ENCODE measurements at regions not wholly inside any gene's neighbourhood (a gene's known extent, or its start where the extent isn't known, plus 50 kb on each side); places are given as distances from the start of the nearest gene placed in this dataset.

- Histone ChIP-seq H3K9me3 (replicated peaks in 1 of 2; ENCODE audit: control insufficient read depth in 2 of 2, insufficient read depth in 1 of 2, low read depth in 1 of 2, low read length in 2 of 2) (no peaks in the 10 kb centered on the region), H4K8ac (ENCODE audit: low read depth, low read length) (no peak overlapping the region), H3K4ac (ENCODE audit: low read length) (no peak overlapping the region), H2AFZ (ENCODE audit: low read length) (no peak overlapping the region), H3K14ac (ENCODE audit: low read length) (no peak overlapping the region), H3K27ac (replicated peaks; ENCODE audit: low read length) (no peak overlapping the region), H2BK12ac (ENCODE audit: low read length) (no peak overlapping the region), H3K79me1 (ENCODE audit: low read depth, low read length) (no peaks in the 10 kb centered on the region), H3K23ac (ENCODE audit: low read depth, low read length, poor library complexity) (no peak overlapping the region), H3K36me3 (replicated peaks in 1 of 2; ENCODE audit: control insufficient read depth in 2 of 2, insufficient read depth in 2 of 2, low read length in 2 of 2) (no peaks in the 10 kb centered on the region), H2BK15ac (ENCODE audit: low read length) (no peak overlapping the region), H3K9ac (ENCODE audit: low read depth, low read length, poor library complexity) (no peak overlapping the region), H3K4me1 (ENCODE audit: control insufficient read depth in 2 of 2, insufficient read depth in 1 of 2, low read depth in 1 of 2, low read length in 2 of 2) (no peaks in the 10 kb centered on the region), H2BK120ac (ENCODE audit: low read depth, low read length) (no peak overlapping the region), H4K91ac (ENCODE audit: low read depth, low read length, poor library complexity) (no peak overlapping the region), H2AK5ac (ENCODE audit: low read depth, low read length) (no peak overlapping the region), H2BK5ac (ENCODE audit: low read length) (no peak overlapping the region), H3K18ac (ENCODE audit: low read length) (no peak overlapping the region), H3K4me3 (ENCODE audit: low read length in 2 of 2) (no peak overlapping the region), H3K27me3 (ENCODE audit: control insufficient read depth in 3 of 3, insufficient read depth in 3 of 3, low read depth in 1 of 3, low read length in 3 of 3) (no peaks in the 10 kb centered on the region), H3K4me2 (ENCODE audit: insufficient read depth, low read length, poor library complexity, severe bottlenecking) (no peak overlapping the region)
- DNase-seq (ENCODE audit: low spot score): no peak
- no CpG with 5 or more reads among the region's 12 CpGs for WGBS, 2 donors (ENCODE audit: extremely low coverage in 2 of 2, insufficient read length in 2 of 2, insufficient replicate concordance in 1 of 2)
Observed at GRCh38 chr4:128384765-128385598, 97.4 kb upstream of the PGRMC2 start.

DNA sequence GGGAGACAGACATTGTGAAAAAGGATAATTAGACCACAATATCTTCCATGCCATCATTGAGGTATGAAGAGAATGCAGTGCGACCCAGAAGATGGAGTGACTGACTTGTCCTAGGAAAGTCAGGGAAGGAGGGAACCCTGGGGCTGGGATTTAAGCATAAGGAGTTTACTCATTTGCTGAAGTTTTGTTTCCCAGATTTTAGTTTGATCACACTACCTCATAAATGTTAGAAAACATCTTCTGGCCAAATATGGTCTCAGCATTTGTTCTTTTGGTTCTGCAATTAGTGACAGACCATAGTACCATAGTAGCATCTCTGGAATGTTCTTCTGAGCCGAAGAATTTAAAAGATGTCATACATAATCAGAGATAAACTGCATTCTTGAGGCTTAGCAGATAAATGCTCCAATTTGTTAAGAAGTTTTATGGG is 96.5 kb upstream of the PGRMC2 start:
- no peak overlapping the region for H2BK120ac ChIP-seq (ENCODE audit: low read depth, low read length)
- no peak overlapping the region for H2AK5ac ChIP-seq (ENCODE audit: low read depth, low read length)
- no peak overlapping the region for H2BK5ac ChIP-seq (ENCODE audit: low read length)
- H2AFZ ChIP-seq (ENCODE audit: low read length): no peak overlapping the region
- no peak overlapping the region for H3K4me2 ChIP-seq (ENCODE audit: insufficient read depth, low read length, poor library complexity, severe bottlenecking)
- no peak overlapping the region for H3K14ac ChIP-seq (ENCODE audit: low read length)
- no peak overlapping the region for H3K23ac ChIP-seq (ENCODE audit: low read depth, low read length, poor library complexity)
- no peak overlapping the region for H3K9ac ChIP-seq (ENCODE audit: low read depth, low read length, poor library complexity)
- H3K27ac ChIP-seq (replicated peaks; ENCODE audit: low read length): no peak overlapping the region
- no peaks in the 10 kb centered on the region for H3K27me3 ChIP-seq (ENCODE audit: control insufficient read depth in 3 of 3, insufficient read depth in 3 of 3, low read depth in 1 of 3, low read length in 3 of 3)
- H3K36me3 ChIP-seq (replicated peaks in 1 of 2; ENCODE audit: control insufficient read depth in 2 of 2, insufficient read depth in 2 of 2, low read length in 2 of 2): no peaks in the 10 kb centered on the region
- no peak for DNase-seq (ENCODE audit: low spot score)
- WGBS, 2 donors (ENCODE audit: extremely low coverage in 2 of 2, insufficient read length in 2 of 2, insufficient replicate concordance in 1 of 2): no CpG with 5 or more reads among the region's 2 CpGs
- H3K4me3 ChIP-seq (ENCODE audit: low read length in 2 of 2): no peak overlapping the region
- H3K4ac ChIP-seq (ENCODE audit: low read length): no peak overlapping the region
- no peak overlapping the region for H2BK12ac ChIP-seq (ENCODE audit: low read length)
- H3K18ac ChIP-seq (ENCODE audit: low read length): no peak overlapping the region
- H3K9me3 ChIP-seq (replicated peaks in 1 of 2; ENCODE audit: control insufficient read depth in 2 of 2, insufficient read depth in 1 of 2, low read depth in 1 of 2, low read length in 2 of 2): no peaks in the 10 kb centered on the region
- H4K91ac ChIP-seq (ENCODE audit: low read depth, low read length, poor library complexity): no peak overlapping the region
- no peak overlapping the region for H2BK15ac ChIP-seq (ENCODE audit: low read length)
- H4K8ac ChIP-seq (ENCODE audit: low read depth, low read length): no peak overlapping the region
- H3K4me1 ChIP-seq (ENCODE audit: control insufficient read depth in 2 of 2, insufficient read depth in 1 of 2, low read depth in 1 of 2, low read length in 2 of 2): no peaks in the 10 kb centered on the region
- H3K79me1 ChIP-seq (ENCODE audit: low read depth, low read length): no peaks in the 10 kb centered on the region

- Histone ChIP-seq H3K18ac (ENCODE audit: low read length) (no peak overlapping the region), H3K9me3 (replicated peaks in 1 of 2; ENCODE audit: control insufficient read depth in 2 of 2, insufficient read depth in 1 of 2, low read depth in 1 of 2, low read length in 2 of 2) (peaks cover 2 to 3% of the 10 kb centered on the region in 2 donors), H3K4ac (ENCODE audit: low read length) (no peak overlapping the region), H2BK5ac (ENCODE audit: low read length) (no peak overlapping the region), H2AFZ (ENCODE audit: low read length) (no peak overlapping the region), H2AK5ac (ENCODE audit: low read depth, low read length) (no peak overlapping the region), H3K79me1 (ENCODE audit: low read depth, low read length) (no peaks in the 10 kb centered on the region), H2BK15ac (ENCODE audit: low read length) (no peak overlapping the region), H3K36me3 (replicated peaks in 1 of 2; ENCODE audit: control insufficient read depth in 2 of 2, insufficient read depth in 2 of 2, low read length in 2 of 2) (no peaks in the 10 kb centered on the region), H3K4me1 (ENCODE audit: control insufficient read depth in 2 of 2, insufficient read depth in 1 of 2, low read depth in 1 of 2, low read length in 2 of 2) (no peaks in the 10 kb centered on the region), H4K91ac (ENCODE audit: low read depth, low read length, poor library complexity) (no peak overlapping the region), H3K27me3 (ENCODE audit: control insufficient read depth in 3 of 3, insufficient read depth in 3 of 3, low read depth in 1 of 3, low read length in 3 of 3) (no peaks in the 10 kb centered on the region), H3K4me3 (ENCODE audit: low read length in 2 of 2) (no peak overlapping the region), H3K9ac (ENCODE audit: low read depth, low read length, poor library complexity) (no peak overlapping the region), H3K14ac (ENCODE audit: low read length) (no peak overlapping the region), H2BK12ac (ENCODE audit: low read length) (no peak overlapping the region), H3K23ac (ENCODE audit: low read depth, low read length, poor library complexity) (no peak overlapping the region), H3K27ac (replicated peaks; ENCODE audit: low read length) (no peak overlapping the region), H2BK120ac (ENCODE audit: low read depth, low read length) (no peak overlapping the region), H4K8ac (ENCODE audit: low read depth, low read length) (no peak overlapping the region), H3K4me2 (ENCODE audit: insufficient read depth, low read length, poor library complexity, severe bottlenecking) (no peak overlapping the region)
- no CpG with 5 or more reads among the region's 4 CpGs for WGBS, 2 donors (ENCODE audit: extremely low coverage in 2 of 2, insufficient read length in 2 of 2, insufficient replicate concordance in 1 of 2)
- no peak for DNase-seq (ENCODE audit: low spot score)
Observed at GRCh38 chr4:128381748-128382559, 94.3 kb upstream of the PGRMC2 start.

DNA sequence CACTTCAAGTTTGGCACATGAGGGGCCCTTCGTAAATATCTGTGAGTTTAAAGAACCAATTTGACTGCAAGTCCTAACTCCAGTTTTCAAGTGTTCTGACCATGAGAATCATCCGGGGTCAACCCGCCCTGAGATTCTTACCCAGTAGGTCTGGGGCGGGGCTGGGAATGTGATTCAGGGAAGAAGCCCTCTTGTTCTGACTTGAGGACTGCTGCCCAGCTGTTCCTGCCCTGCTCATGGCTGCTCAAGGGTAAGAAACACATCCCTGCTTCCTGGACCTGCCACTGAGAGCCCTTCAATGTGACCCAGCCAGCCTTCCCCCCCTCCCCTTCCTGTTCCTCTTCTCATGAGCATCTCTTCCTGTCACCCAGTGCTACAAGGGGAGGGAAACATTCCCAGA is 92.7 kb upstream of the PGRMC2 start:
- Histone ChIP-seq H3K27ac (replicated peaks; ENCODE audit: low read length) (no peak overlapping the region), H3K18ac (ENCODE audit: low read length) (no peak overlapping the region), H3K4me3 (ENCODE audit: low read length in 2 of 2) (no peak overlapping the region), H3K27me3 (ENCODE audit: control insufficient read depth in 3 of 3, insufficient read depth in 3 of 3, low read depth in 1 of 3, low read length in 3 of 3) (no peaks in the 10 kb centered on the region), H3K4ac (ENCODE audit: low read length) (no peak overlapping the region), H2AFZ (ENCODE audit: low read length) (no peak overlapping the region), H3K79me1 (ENCODE audit: low read depth, low read length) (no peaks in the 10 kb centered on the region), H3K23ac (ENCODE audit: low read depth, low read length, poor library complexity) (no peak overlapping the region), H3K14ac (ENCODE audit: low read length) (no peak overlapping the region), H3K4me1 (ENCODE audit: control insufficient read depth in 2 of 2, insufficient read depth in 1 of 2, low read depth in 1 of 2, low read length in 2 of 2) (no peaks in the 10 kb centered on the region), H4K91ac (ENCODE audit: low read depth, low read length, poor library complexity) (no peak overlapping the region), H3K36me3 (replicated peaks in 1 of 2; ENCODE audit: control insufficient read depth in 2 of 2, insufficient read depth in 2 of 2, low read length in 2 of 2) (no peaks in the 10 kb centered on the region), H2BK15ac (ENCODE audit: low read length) (no peak overlapping the region), H3K9me3 (replicated peaks in 1 of 2; ENCODE audit: control insufficient read depth in 2 of 2, insufficient read depth in 1 of 2, low read depth in 1 of 2, low read length in 2 of 2) (peaks cover 4 to 6% of the 10 kb centered on the region in 2 donors), H3K9ac (ENCODE audit: low read depth, low read length, poor library complexity) (no peak overlapping the region), H2AK5ac (ENCODE audit: low read depth, low read length) (no peak overlapping the region), H3K4me2 (ENCODE audit: insufficient read depth, low read length, poor library complexity, severe bottlenecking) (no peak overlapping the region), H4K8ac (ENCODE audit: low read depth, low read length) (no peak overlapping the region), H2BK12ac (ENCODE audit: low read length) (no peak overlapping the region), H2BK120ac (ENCODE audit: low read depth, low read length) (no peak overlapping the region), H2BK5ac (ENCODE audit: low read length) (no peak overlapping the region)
- no peak for DNase-seq (ENCODE audit: low spot score)
- no CpG with 5 or more reads among the region's 4 CpGs for WGBS, 2 donors (ENCODE audit: extremely low coverage in 2 of 2, insufficient read length in 2 of 2, insufficient replicate concordance in 1 of 2)

All from neuronal stem cell (in vitro differentiated cells).